HEK293T (cell line): ENCODE measurements at regions not wholly inside any gene's neighbourhood (a gene's known extent, or its start where the extent isn't known, plus 50 kb on each side); places are given as distances from the start of the nearest gene placed in this dataset.

Experiments
- SP1 ChIP-seq: fragments of 450-650 bp; IDR thresholded peaks from 2 replicates; pipeline ENCODE4 v1.6.1; 2017
- TARDBP ChIP-seq: fragments of 450-650 bp; IDR thresholded peaks from 2 replicates; pipeline ENCODE4 v1.6.1; 2016
- TF ChIP-seq, protein P1 (sequence below): fragments of 450-650 bp; IDR thresholded peaks from 2 replicates; pipeline ENCODE4 v1.6.1; 2016

DNA sequence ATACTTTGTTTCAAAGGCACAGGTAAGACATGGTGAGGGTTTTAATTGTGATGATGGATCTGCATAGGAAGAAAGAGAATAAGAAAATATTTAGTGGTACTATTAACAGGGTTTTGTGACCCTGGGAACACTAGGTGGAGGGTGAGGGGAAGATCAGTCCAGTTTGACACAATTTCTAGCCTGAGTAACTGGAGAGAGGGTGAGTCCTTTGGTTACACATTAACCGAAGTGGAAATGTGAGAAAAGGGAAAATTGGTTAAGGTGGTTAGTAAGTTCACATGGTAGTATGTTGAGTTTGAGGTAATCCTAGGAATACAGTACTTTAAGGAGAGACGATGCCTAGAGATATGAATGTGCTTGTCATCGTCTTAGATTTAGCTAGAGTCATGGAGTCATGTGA, 54.8 kb upstream of the POU3F2 start:
- TF ChIP-seq, protein P1, sequence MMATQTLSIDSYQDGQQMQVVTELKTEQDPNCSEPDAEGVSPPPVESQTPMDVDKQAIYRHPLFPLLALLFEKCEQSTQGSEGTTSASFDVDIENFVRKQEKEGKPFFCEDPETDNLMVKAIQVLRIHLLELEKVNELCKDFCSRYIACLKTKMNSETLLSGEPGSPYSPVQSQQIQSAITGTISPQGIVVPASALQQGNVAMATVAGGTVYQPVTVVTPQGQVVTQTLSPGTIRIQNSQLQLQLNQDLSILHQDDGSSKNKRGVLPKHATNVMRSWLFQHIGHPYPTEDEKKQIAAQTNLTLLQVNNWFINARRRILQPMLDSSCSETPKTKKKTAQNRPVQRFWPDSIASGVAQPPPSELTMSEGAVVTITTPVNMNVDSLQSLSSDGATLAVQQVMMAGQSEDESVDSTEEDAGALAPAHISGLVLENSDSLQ, result no peak
- no peak for TF ChIP-seq TARDBP
- TF ChIP-seq SP1, result no peak
